ENCODE measurements at regions not wholly inside any gene's neighbourhood (a gene's known extent, or its start where the extent isn't known, plus 50 kb on each side); places are given as distances from the start of the nearest gene placed in this dataset.
"Not testable (repeated sequence)": the region's sequence is repeated elsewhere in the genome, so short reads cannot be mapped to it uniquely, and the experiment has no call there.

DNA sequence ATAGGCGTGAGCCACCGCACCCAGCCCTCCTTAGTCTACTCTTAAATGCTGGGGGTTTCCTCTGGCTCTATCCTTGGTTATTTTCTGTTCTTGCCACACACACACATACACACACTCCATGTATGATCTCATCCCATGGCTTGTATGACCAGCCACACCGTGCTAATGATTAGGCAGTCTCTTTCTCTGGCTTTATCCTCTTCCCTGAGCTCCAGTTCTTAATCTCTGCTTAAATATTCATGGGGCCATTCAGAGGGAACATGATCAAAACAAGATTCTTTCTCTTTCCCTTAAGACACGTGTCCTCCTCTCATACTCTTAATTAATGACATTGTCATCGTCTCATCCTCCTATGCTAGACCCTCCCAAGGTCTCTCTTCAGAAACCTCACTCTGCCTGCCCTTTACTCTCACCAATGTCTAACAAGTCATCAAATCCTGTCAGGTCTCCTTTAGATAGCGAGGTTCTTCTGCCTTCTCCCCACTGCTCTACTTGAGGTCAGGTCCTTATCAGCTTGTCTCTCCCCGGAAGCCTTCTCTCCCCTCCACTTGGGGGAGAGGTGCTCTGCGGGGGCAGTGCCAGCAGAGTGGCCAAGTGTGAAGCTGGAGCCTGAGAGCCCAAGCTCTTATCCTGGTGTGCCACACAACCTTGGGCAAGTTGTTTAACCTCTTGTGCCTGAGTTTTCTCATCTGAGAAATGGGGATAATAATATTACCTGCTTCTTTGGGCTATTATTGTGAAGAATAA, 83.0 kb upstream of the GNG12 start:
- Histone ChIP-seq H3K9me3 (ENCODE audit: low read depth, low read length, poor library complexity, severe bottlenecking) (no peaks in the 10 kb centered on the region), H3K4me1 (ENCODE audit: insufficient read depth, low read length, poor library complexity, severe bottlenecking) (no peaks in the 10 kb centered on the region), H3K27ac (ENCODE audit: low read depth, low read length, poor library complexity, severe bottlenecking) (no peak overlapping the region), H3K36me3 (ENCODE audit: insufficient read depth, low read length, poor library complexity, severe bottlenecking) (no peaks in the 10 kb centered on the region), H3K27me3 (replicated peaks; ENCODE audit: insufficient read depth, low read depth, low read length, poor library complexity) (no peaks in the 10 kb centered on the region), H3K4me3 (ENCODE audit: low read depth, low read length, poor library complexity, severe bottlenecking) (no peak overlapping the region)
- ChIA-PET CTCF (no interaction called here), POLR2A (ENCODE audit: low non-redundant PET) (no interaction called here)
- BruUV-seq (replicated peaks) = no TSS peak
- intact Hi-C loops (cut with micrococcal nuclease; ENCODE audit: unreplicated experiment) = no loop called here
- TF ChIP-seq, protein P1, sequence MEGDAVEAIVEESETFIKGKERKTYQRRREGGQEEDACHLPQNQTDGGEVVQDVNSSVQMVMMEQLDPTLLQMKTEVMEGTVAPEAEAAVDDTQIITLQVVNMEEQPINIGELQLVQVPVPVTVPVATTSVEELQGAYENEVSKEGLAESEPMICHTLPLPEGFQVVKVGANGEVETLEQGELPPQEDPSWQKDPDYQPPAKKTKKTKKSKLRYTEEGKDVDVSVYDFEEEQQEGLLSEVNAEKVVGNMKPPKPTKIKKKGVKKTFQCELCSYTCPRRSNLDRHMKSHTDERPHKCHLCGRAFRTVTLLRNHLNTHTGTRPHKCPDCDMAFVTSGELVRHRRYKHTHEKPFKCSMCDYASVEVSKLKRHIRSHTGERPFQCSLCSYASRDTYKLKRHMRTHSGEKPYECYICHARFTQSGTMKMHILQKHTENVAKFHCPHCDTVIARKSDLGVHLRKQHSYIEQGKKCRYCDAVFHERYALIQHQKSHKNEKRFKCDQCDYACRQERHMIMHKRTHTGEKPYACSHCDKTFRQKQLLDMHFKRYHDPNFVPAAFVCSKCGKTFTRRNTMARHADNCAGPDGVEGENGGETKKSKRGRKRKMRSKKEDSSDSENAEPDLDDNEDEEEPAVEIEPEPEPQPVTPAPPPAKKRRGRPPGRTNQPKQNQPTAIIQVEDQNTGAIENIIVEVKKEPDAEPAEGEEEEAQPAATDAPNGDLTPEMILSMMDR (conservative IDR thresholded peaks at IDR 0.05; ENCODE audit: low read depth, low read length) = no peak
- no peak for TF ChIP-seq EZH2 (IDR thresholded peaks at IDR 0.05; ENCODE audit: borderline replicate concordance, low read depth, low read length, poor library complexity, severe bottlenecking)
- DNase-seq (ENCODE audit: low spot score) = no peak

DNA sequence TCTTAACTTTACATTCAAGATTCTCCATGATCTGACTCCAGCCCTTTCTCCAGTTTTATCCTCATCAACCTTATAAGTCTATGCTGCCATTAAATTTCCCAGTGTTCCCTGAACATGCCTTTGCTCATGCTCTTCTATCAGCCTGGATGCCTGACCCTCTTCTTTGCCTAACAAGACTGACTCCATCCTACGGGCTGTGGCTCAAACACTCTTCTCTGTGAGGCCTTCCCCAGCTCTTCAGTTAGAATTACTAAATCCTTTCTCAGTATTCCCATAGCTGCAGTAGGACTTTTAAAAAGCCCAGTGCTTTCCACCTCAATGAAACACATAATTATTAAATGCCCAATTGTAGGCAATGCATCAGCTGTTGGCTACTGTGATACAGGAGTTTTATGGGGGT, 76.5 kb upstream of the GNG12 start:
- Histone ChIP-seq H3K27ac (ENCODE audit: low read depth, low read length, poor library complexity, severe bottlenecking) (no peak overlapping the region), H3K4me1 (ENCODE audit: insufficient read depth, low read length, poor library complexity, severe bottlenecking) (no peaks in the 10 kb centered on the region), H3K36me3 (ENCODE audit: insufficient read depth, low read length, poor library complexity, severe bottlenecking) (no peaks in the 10 kb centered on the region), H3K9me3 (ENCODE audit: low read depth, low read length, poor library complexity, severe bottlenecking) (no peaks in the 10 kb centered on the region), H3K4me3 (ENCODE audit: low read depth, low read length, poor library complexity, severe bottlenecking) (no peak overlapping the region), H3K27me3 (replicated peaks; ENCODE audit: insufficient read depth, low read depth, low read length, poor library complexity) (no peaks in the 10 kb centered on the region)
- ChIA-PET POLR2A (ENCODE audit: low non-redundant PET) (no interaction called here), CTCF (no interaction called here)
- intact Hi-C loops (cut with micrococcal nuclease; ENCODE audit: unreplicated experiment) = no loop called here
- no peak for DNase-seq (ENCODE audit: low spot score)
- TF ChIP-seq EZH2 (IDR thresholded peaks at IDR 0.05; ENCODE audit: borderline replicate concordance, low read depth, low read length, poor library complexity, severe bottlenecking) = no peak
- TF ChIP-seq, protein P1 (conservative IDR thresholded peaks at IDR 0.05; ENCODE audit: low read depth, low read length) = no peak
- BruUV-seq (replicated peaks) = no TSS peak

DNA sequence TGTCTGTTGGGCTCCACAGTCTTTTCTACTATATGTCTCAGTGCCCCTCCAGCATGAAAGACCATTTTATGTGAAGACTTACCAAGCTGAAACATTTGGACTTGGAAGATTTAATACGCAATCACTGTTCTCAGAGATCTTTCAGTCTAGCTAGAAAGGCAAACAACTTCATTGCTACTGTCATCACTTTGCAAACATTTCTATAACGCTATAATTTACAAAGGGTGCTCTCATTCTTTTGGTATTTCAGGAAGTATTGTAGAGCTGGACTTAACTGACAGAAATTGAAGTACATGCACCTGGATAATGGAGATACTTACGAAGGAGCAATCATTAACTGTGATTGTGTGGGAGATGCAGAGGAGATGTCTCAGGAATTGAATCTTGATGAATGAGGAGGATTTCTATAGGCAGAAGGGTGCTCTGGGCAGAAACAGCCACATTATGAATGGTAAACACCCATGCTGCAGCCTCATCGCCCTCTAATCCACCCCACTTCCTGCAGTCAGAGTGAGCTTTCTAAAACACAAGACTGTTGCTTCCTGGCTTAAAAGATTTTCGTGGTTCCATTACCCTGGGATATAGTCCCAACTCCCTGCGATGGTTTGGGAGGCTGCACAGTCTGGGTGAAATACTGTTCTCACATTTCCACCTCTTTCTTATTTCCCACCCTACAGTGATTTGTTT, 75.1 kb upstream of the GNG12 start:
- H3K36me3 ChIP-seq (ENCODE audit: insufficient read depth, low read length, poor library complexity, severe bottlenecking) = no peaks in the 10 kb centered on the region
- no peaks in the 10 kb centered on the region for H3K4me1 ChIP-seq (ENCODE audit: insufficient read depth, low read length, poor library complexity, severe bottlenecking)
- ChIA-PET POLR2A (ENCODE audit: low non-redundant PET) (no interaction called here), CTCF (interaction anchor here (0.7 kb wide), 1 partner anchor 315 kb away, joined by 3 read pairs; no protein-coding TSS in a partner anchor)
- H3K4me3 ChIP-seq (ENCODE audit: low read depth, low read length, poor library complexity, severe bottlenecking) = no peak overlapping the region
- H3K27me3 ChIP-seq (replicated peaks; ENCODE audit: insufficient read depth, low read depth, low read length, poor library complexity) = no peaks in the 10 kb centered on the region
- TF ChIP-seq, protein P1 (conservative IDR thresholded peaks at IDR 0.05; ENCODE audit: low read depth, low read length) = no peak
- TF ChIP-seq EZH2 (IDR thresholded peaks at IDR 0.05; ENCODE audit: borderline replicate concordance, low read depth, low read length, poor library complexity, severe bottlenecking) = no peak
- H3K9me3 ChIP-seq (ENCODE audit: low read depth, low read length, poor library complexity, severe bottlenecking) = no peaks in the 10 kb centered on the region
- DNase-seq (ENCODE audit: low spot score) = no peak
- no TSS peak for BruUV-seq (replicated peaks)
- intact Hi-C loops (cut with micrococcal nuclease; ENCODE audit: unreplicated experiment) = no loop called here
- no peak overlapping the region for H3K27ac ChIP-seq (ENCODE audit: low read depth, low read length, poor library complexity, severe bottlenecking)

DNA sequence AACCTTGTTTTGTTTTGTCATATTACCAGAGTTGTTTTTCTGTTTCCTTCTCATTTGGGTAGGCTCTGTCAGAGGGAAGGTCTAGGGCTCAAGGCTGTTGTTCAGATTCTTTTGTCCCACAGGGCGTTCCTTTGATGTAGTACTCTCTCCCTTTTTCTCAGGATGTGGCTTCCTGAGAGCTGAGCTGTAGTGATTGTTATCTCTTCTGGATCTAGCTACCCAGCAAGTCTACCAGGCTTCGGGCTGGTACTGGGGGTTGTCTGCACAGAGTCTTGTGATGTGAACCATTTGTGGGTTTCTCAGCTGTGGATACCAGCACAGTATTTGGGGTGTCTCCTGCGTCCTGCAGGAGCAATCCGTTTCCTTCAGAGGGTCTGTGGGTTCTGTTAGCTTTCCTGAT, 74.2 kb upstream of the GNG12 start:
- CTCF ChIA-PET = interaction anchor here (0.7 kb wide), 1 partner anchor 314 kb away, joined by 3 read pairs; no protein-coding TSS in a partner anchor
- POLR2A ChIA-PET (ENCODE audit: low non-redundant PET); intact Hi-C loops (cut with micrococcal nuclease; ENCODE audit: unreplicated experiment); DNase-seq (ENCODE audit: low spot score); H3K27ac ChIP-seq (ENCODE audit: low read depth, low read length, poor library complexity, severe bottlenecking); BruUV-seq (replicated peaks); H3K27me3 ChIP-seq (replicated peaks; ENCODE audit: insufficient read depth, low read depth, low read length, poor library complexity); H3K4me1 ChIP-seq (ENCODE audit: insufficient read depth, low read length, poor library complexity, severe bottlenecking); H3K9me3 ChIP-seq (ENCODE audit: low read depth, low read length, poor library complexity, severe bottlenecking); H3K36me3 ChIP-seq (ENCODE audit: insufficient read depth, low read length, poor library complexity, severe bottlenecking); H3K4me3 ChIP-seq (ENCODE audit: low read depth, low read length, poor library complexity, severe bottlenecking): not testable (repeated sequence)

GRCh38 chr1:67906015-67906414, 72.7 kb upstream of the GNG12 start:
- DNase-seq (ENCODE audit: low spot score); BruUV-seq (replicated peaks); H3K4me3 ChIP-seq (ENCODE audit: low read depth, low read length, poor library complexity, severe bottlenecking); H3K36me3 ChIP-seq (ENCODE audit: insufficient read depth, low read length, poor library complexity, severe bottlenecking); H3K27ac ChIP-seq (ENCODE audit: low read depth, low read length, poor library complexity, severe bottlenecking); intact Hi-C loops (cut with micrococcal nuclease; ENCODE audit: unreplicated experiment); POLR2A ChIA-PET (ENCODE audit: low non-redundant PET); H3K27me3 ChIP-seq (replicated peaks; ENCODE audit: insufficient read depth, low read depth, low read length, poor library complexity); H3K9me3 ChIP-seq (ENCODE audit: low read depth, low read length, poor library complexity, severe bottlenecking); H3K4me1 ChIP-seq (ENCODE audit: insufficient read depth, low read length, poor library complexity, severe bottlenecking); CTCF ChIA-PET: not testable (repeated sequence)
